H1 (cell line): ENCODE measurements at regions not wholly inside any gene's neighbourhood (a gene's known extent, or its start where the extent isn't known, plus 50 kb on each side); places are given as distances from the start of the nearest gene placed in this dataset.

ENCODE experiments used
- CTCF ChIA-PET: fragments of 300-600 bp; sonication (Branson Sonifier 250); formaldehyde crosslinking; loops from one replicate; lab custom pipeline; 2021; ENCODE audit not compliant: partially characterized antibody; lab: Charles Lee
- POLR2A ChIA-PET: fragments of 300-600 bp; sonication (Branson Sonifier 250); formaldehyde crosslinking; loops from one replicate; lab custom pipeline; 2021; ENCODE audit warnings: inconsistent platforms; ENCODE audit not compliant: partially characterized antibody; lab: Charles Lee
- DNase-seq, 2 experiments: peaks; one replicate each; pipeline versions ENCODE4 v3.0.0 to v3.0.0-alpha.2; 2010 to 2022; ENCODE audit warnings: low spot score in 2 of 2, low read depth in 1 of 2, mixed read lengths in 1 of 2
- FAIRE-seq: peaks from 2 replicates; lab custom pipeline; 2011; peaks lifted over from hg19 to GRCh38; lab: Jason Lieb, UNC
- H2AFZ ChIP-seq: 2 replicates; pipeline ENCODE4 v1.8.1; 2012; ENCODE audit warnings: low read length, inconsistent platforms
- H2AK5ac ChIP-seq: 2 replicates; pipeline ENCODE4 v1.6.1; 2013; ENCODE audit warnings: low read depth, low read length
- H2BK120ac ChIP-seq: replicated peaks from 2 replicates; pipeline ENCODE3; 2013; ENCODE audit warnings: low read depth, low read length, inconsistent platforms
- H2BK12ac ChIP-seq: 2 replicates; pipeline ENCODE4 v1.6.1; 2013; ENCODE audit warnings: low read depth, low read length
- H2BK15ac ChIP-seq: 2 replicates; pipeline ENCODE4 v1.6.1; 2013; ENCODE audit warnings: low read length
- H2BK20ac ChIP-seq: 2 replicates; pipeline ENCODE4 v1.6.1; 2013; ENCODE audit warnings: low read length
- H2BK5ac ChIP-seq: 2 replicates; pipeline ENCODE4 v1.6.1; 2013; ENCODE audit warnings: low read depth, low read length
- H3K14ac ChIP-seq: 2 replicates; pipeline ENCODE4 v1.6.1; 2013; ENCODE audit warnings: inconsistent platforms; ENCODE audit not compliant: insufficient read length
- H3K18ac ChIP-seq: 2 replicates; pipeline ENCODE4 v1.6.1; 2013; ENCODE audit warnings: low read length; ENCODE audit errors: extremely low read depth
- H3K23ac ChIP-seq: 2 replicates; pipeline ENCODE4 v1.6.1; 2013; ENCODE audit warnings: inconsistent platforms; ENCODE audit not compliant: insufficient read length
- H3K23me2 ChIP-seq: 2 replicates; pipeline ENCODE4 v1.6.1; 2013; ENCODE audit warnings: low read depth, low read length
- H3K27ac ChIP-seq: 2 replicates; pipeline ENCODE4 v1.6.1; 2011; ENCODE audit warnings: low read depth, low read length, inconsistent platforms
- H3K27me3 ChIP-seq, 4 experiments: replicated peaks in 1 of 4; 1 replicate in 1 of 4; 2 replicates in 3 of 4; pipeline versions ENCODE4 v1.6.1 to v1.8.1; 2011 to 2013; ENCODE audit warnings: low read length in 3 of 4, mild to moderate bottlenecking in 3 of 4, inconsistent platforms in 2 of 4, mixed read lengths in 2 of 4, moderate library complexity in 1 of 4; ENCODE audit not compliant: control insufficient read depth in 3 of 4, insufficient read depth in 3 of 4; ENCODE audit errors: extremely low read depth in 1 of 4
- H3K36me3 ChIP-seq, 4 experiments: 2 replicates each; pipeline versions ENCODE4 v1.6.1 to v1.8.1; 2011 to 2013; ENCODE audit warnings: mild to moderate bottlenecking in 4 of 4, low read length in 3 of 4, moderate library complexity in 2 of 4, control low read depth in 1 of 4, inconsistent platforms in 1 of 4; ENCODE audit not compliant: insufficient read depth in 4 of 4, control insufficient read depth in 2 of 4
- H3K4ac ChIP-seq: replicated peaks from 2 replicates; pipeline ENCODE3; 2013; ENCODE audit warnings: low read length, low read depth, mixed read lengths, inconsistent platforms; ENCODE audit not compliant: insufficient read length
- H3K4me1 ChIP-seq, 4 experiments: replicated peaks in 1 of 4; 1 replicate in 1 of 4; 2 replicates in 3 of 4; pipeline versions ENCODE4 v1.6.1 to v1.8.1; 2011 to 2013; ENCODE audit warnings: low read length in 3 of 4, inconsistent platforms in 2 of 4, mixed read lengths in 1 of 4; ENCODE audit not compliant: insufficient read depth in 4 of 4, control insufficient read depth in 3 of 4
- H3K4me2 ChIP-seq, 2 experiments: 2 replicates each; pipeline versions ENCODE4 v1.6.1 to v1.8.1; 2011 to 2013; ENCODE audit warnings: low read depth in 2 of 2, low read length in 2 of 2, control low read depth in 1 of 2, inconsistent platforms in 1 of 2, mild to moderate bottlenecking in 1 of 2; ENCODE audit not compliant: insufficient read depth in 1 of 2
- H3K4me3 ChIP-seq, 4 experiments: fragments of 200-600, 300-600 bp in 1 of 4; sonication (generic), shearing (Covaris generic), sonication (Bioruptor Twin) in 1 of 4; 2 replicates each; pipeline versions ENCODE4 v1.5.1 to v1.8.1; 2011 to 2016; ENCODE audit warnings: low read length in 4 of 4, low read depth in 3 of 4, control low read depth in 2 of 4, inconsistent platforms in 2 of 4, mild to moderate bottlenecking in 2 of 4, mixed read lengths in 1 of 4, moderate library complexity in 1 of 4; ENCODE audit not compliant: insufficient read depth in 2 of 4; ENCODE audit errors: extremely low read depth in 1 of 4
- H3K56ac ChIP-seq: replicated peaks from 2 replicates; pipeline ENCODE3; 2013; ENCODE audit warnings: low read depth, mild to moderate bottlenecking, mixed read lengths, low read length, inconsistent platforms; ENCODE audit not compliant: insufficient read length
- H3K79me1 ChIP-seq: 2 replicates; pipeline ENCODE4 v1.6.1; 2013; ENCODE audit warnings: low read depth, low read length, control low read depth
- H3K79me2 ChIP-seq, 2 experiments: 2 replicates each; pipeline versions ENCODE4 v1.6.1 to v1.8.1; 2012 to 2013; ENCODE audit warnings: low read length in 2 of 2, mild to moderate bottlenecking in 2 of 2, inconsistent platforms in 1 of 2; ENCODE audit not compliant: insufficient read depth in 2 of 2, control insufficient read depth in 1 of 2
- H3K9ac ChIP-seq, 4 experiments: replicated peaks in 1 of 4; 1 replicate in 1 of 4; 2 replicates in 3 of 4; pipeline versions ENCODE4 v1.6.1 to v1.8.1; 2011 to 2013; ENCODE audit warnings: low read depth in 3 of 4, low read length in 3 of 4, control low read depth in 2 of 4, mild to moderate bottlenecking in 2 of 4, moderate library complexity in 2 of 4, inconsistent platforms in 1 of 4; ENCODE audit errors: extremely low read depth in 1 of 4
- H3K9me3 ChIP-seq, 2 experiments: 2 replicates each; pipeline versions ENCODE4 v1.6.1 to v1.8.1; 2012 to 2013; ENCODE audit warnings: mild to moderate bottlenecking in 2 of 2, moderate library complexity in 2 of 2, control low read depth in 1 of 2, inconsistent platforms in 1 of 2, low read depth in 1 of 2, low read length in 1 of 2, mixed read lengths in 1 of 2; ENCODE audit not compliant: insufficient read depth in 2 of 2
- H4K20me1 ChIP-seq, 2 experiments: replicated peaks in 1 of 2; 2 replicates each; pipeline versions ENCODE3 to v1.8.1; 2011 to 2013; ENCODE audit warnings: inconsistent platforms in 2 of 2, low read length in 2 of 2, mild to moderate bottlenecking in 1 of 2; ENCODE audit not compliant: insufficient read depth in 2 of 2, control insufficient read depth in 1 of 2
- H4K5ac ChIP-seq: 2 replicates; pipeline ENCODE4 v1.6.1; 2013; ENCODE audit warnings: low read length, low read depth, mixed read lengths, inconsistent platforms; ENCODE audit not compliant: insufficient read length
- H4K8ac ChIP-seq: 2 replicates; pipeline ENCODE4 v1.8.0; 2013; ENCODE audit warnings: mild to moderate bottlenecking, moderate library complexity, low read length, inconsistent platforms; ENCODE audit not compliant: insufficient read depth; ENCODE audit errors: extremely low read depth
- H4K91ac ChIP-seq: replicated peaks from 2 replicates; pipeline ENCODE3; 2013; ENCODE audit warnings: low read length, mixed read lengths, inconsistent platforms; ENCODE audit not compliant: insufficient read length
- BRCA1 ChIP-seq: IDR thresholded peaks from 2 replicates; pipeline ENCODE4 v1.6.1; 2012; ENCODE audit warnings: low read depth, low read length, improper control_type of control experiment
- CBX5 ChIP-seq: fragments of 300-800, 300-1000 bp; sonication (generic); IDR thresholded peaks from 2 replicates; pipeline ENCODE4 v1.7.1; 2016; ENCODE audit warnings: antibody characterized with exemption, low read length, low read depth
- EGR1 ChIP-seq: IDR thresholded peaks from 2 replicates; pipeline ENCODE4 v1.6.1; 2011; ENCODE audit warnings: low read depth, low read length, borderline replicate concordance
- GTF2F1 ChIP-seq: IDR thresholded peaks from 2 replicates; pipeline ENCODE4 v1.6.1; 2012; ENCODE audit warnings: low read depth, low read length, improper control_type of control experiment, borderline replicate concordance
- HDAC2 ChIP-seq, 2 experiments: fragments of 300-600 bp in 1 of 2; sonication (generic) in 1 of 2; IDR thresholded peaks; 2 replicates each; pipeline ENCODE4 v1.6.1; 2011 to 2012; ENCODE audit warnings: low read depth in 2 of 2, low read length in 2 of 2, mild to moderate bottlenecking in 2 of 2, moderate library complexity in 2 of 2, borderline replicate concordance in 1 of 2, inconsistent platforms in 1 of 2
- JUN ChIP-seq: IDR thresholded peaks from 2 replicates; pipeline ENCODE4 v1.6.1; 2011; ENCODE audit warnings: low read depth, mild to moderate bottlenecking, improper control_type of control experiment, low read length
- KDM4A ChIP-seq: IDR thresholded peaks from one replicate; pipeline ENCODE4 v1.7.1; 2012; ENCODE audit warnings: low read depth, mild to moderate bottlenecking, moderate library complexity, low read length, inconsistent platforms; ENCODE audit not compliant: severe bottlenecking
- KDM5A ChIP-seq: fragments of 200-600 bp; IDR thresholded peaks from 2 replicates; pipeline ENCODE4 v1.7.1; 2012; ENCODE audit warnings: mild to moderate bottlenecking, low read length, inconsistent platforms, mixed read lengths
- RAD21 ChIP-seq, 2 experiments: IDR thresholded peaks in 1 of 2; conservative IDR thresholded peaks in 1 of 2; 2 replicates each; pipeline ENCODE4 v1.6.1; 2011; ENCODE audit warnings: low read depth in 2 of 2, low read length in 2 of 2, improper control_type of control experiment in 1 of 2, inconsistent platforms in 1 of 2, mild to moderate bottlenecking in 1 of 2, moderate library complexity in 1 of 2
- SIX5 ChIP-seq: IDR thresholded peaks from 2 replicates; pipeline ENCODE4 v1.6.1; 2011; ENCODE audit warnings: mild to moderate bottlenecking, low read depth, low read length
- SP4 ChIP-seq: IDR thresholded peaks from 2 replicates; pipeline ENCODE4 v1.6.1; 2012; ENCODE audit warnings: low read length, inconsistent platforms
- SRF ChIP-seq: IDR thresholded peaks from 2 replicates; pipeline ENCODE4 v1.6.1; 2011; ENCODE audit warnings: mild to moderate bottlenecking, low read depth, low read length, moderate library complexity
- TBP ChIP-seq: IDR thresholded peaks from 2 replicates; pipeline ENCODE4 v1.6.1; 2011; ENCODE audit warnings: low read depth, low read length, improper control_type of control experiment
- TCF12 ChIP-seq: IDR thresholded peaks from 2 replicates; pipeline ENCODE4 v1.6.1; 2011; ENCODE audit warnings: low read depth, mild to moderate bottlenecking, low read length
- USF2 ChIP-seq: IDR thresholded peaks from 2 replicates; pipeline ENCODE4 v1.6.1; 2011; ENCODE audit warnings: low read length, improper control_type of control experiment
- WGBS, 2 experiments: shearing (Covaris generic) in 1 of 2; methylation state at CpG; one replicate each; pipeline versions ENCODE4 v1.1.6 to v1.1.7; 2013 to 2015; ENCODE audit warnings: low lambda C conversion rate in 2 of 2, mixed read lengths in 2 of 2, inconsistent platforms in 1 of 2, low coverage in 1 of 2, missing lambda C conversion rate in 1 of 2; ENCODE audit not compliant: insufficient replicate concordance in 2 of 2, insufficient coverage in 1 of 2, insufficient read length in 1 of 2; ENCODE audit errors: extremely low coverage in 1 of 2, missing lambda C conversion rate in 1 of 2; 5-methylcytosine and 5-hydroxymethylcytosine counted together

- H3K9ac ChIP-seq, result no peak overlapping the region
- no peak overlapping the region for H3K27ac ChIP-seq
- H3K4ac ChIP-seq, result no peak overlapping the region
- no peak overlapping the region for H2BK5ac ChIP-seq
- H2BK120ac ChIP-seq, result no peak overlapping the region
- POLR2A ChIA-PET, result no interaction called here
- no peak overlapping the region for H3K23ac ChIP-seq
- H3K4me2 ChIP-seq, result no peak overlapping the region
- DNase-seq, result no peak
- H2AK5ac ChIP-seq, result no peak overlapping the region
- no peaks in the 10 kb centered on the region for H3K9me3 ChIP-seq
- no peak overlapping the region for H2BK20ac ChIP-seq
- no peaks in the 10 kb centered on the region for H3K79me1 ChIP-seq
- no peaks in the 10 kb centered on the region for H3K27me3 ChIP-seq
- H2AFZ ChIP-seq, result no peak overlapping the region
- no peak overlapping the region for H4K8ac ChIP-seq
- 90% methylated on average over 2 of the region's 2 CpGs; no CpG with 5 or more reads in 1 of the 2 experiments for WGBS, 2 experiments
- no peak overlapping the region for H4K91ac ChIP-seq
- no peak overlapping the region for H3K4me3 ChIP-seq
- no peaks in the 10 kb centered on the region for H3K36me3 ChIP-seq
- FAIRE-seq, result no peak
- H4K5ac ChIP-seq, result no peak overlapping the region
- H3K14ac ChIP-seq, result no peak overlapping the region
- no peaks in the 10 kb centered on the region for H3K79me2 ChIP-seq
- H4K20me1 ChIP-seq, result no peaks in the 10 kb centered on the region
- H3K56ac ChIP-seq, result no peak overlapping the region
- H2BK12ac ChIP-seq, result no peak overlapping the region
- H3K18ac ChIP-seq, result no peak overlapping the region
- no peaks in the 10 kb centered on the region for H3K4me1 ChIP-seq
- no peak overlapping the region for H2BK15ac ChIP-seq
- H3K23me2 ChIP-seq, result no peaks in the 10 kb centered on the region
- CTCF ChIA-PET, result no interaction called here
- TF ChIP-seq EGR1 (no peak), RAD21 (IDR thresholded peaks at IDR 0.05 in 1 of 2, conservative IDR thresholded peaks at IDR 0.05 in 1 of 2; ENCODE audit: low read depth in 2 of 2, low read length in 2 of 2) (no peak), USF2 (no peak), HDAC2 (IDR thresholded peaks at IDR 0.05; ENCODE audit: borderline replicate concordance in 1 of 2, low read depth in 2 of 2, low read length in 2 of 2) (no peak), JUN (no peak), KDM5A (no peak), BRCA1 (no peak), TCF12 (no peak), SRF (no peak), TBP (no peak), SP4 (no peak), SIX5 (no peak), GTF2F1 (no peak), KDM4A (no peak), CBX5 (no peak)
Observed at GRCh38 chr3:78406396-78406795, 1361.4 kb downstream of the ROBO1 start.
